HepG2 (cell line): ENCODE measurements at regions not wholly inside any gene's neighbourhood (a gene's known extent, or its start where the extent isn't known, plus 50 kb on each side); places are given as distances from the start of the nearest gene placed in this dataset.

Experiments used
- ARID3A ChIP-seq: IDR thresholded peaks from 2 replicates; pipeline ENCODE4 v1.6.1; 2012; ENCODE audit warnings: low read depth, low read length, improper control_type of control experiment
- BRF2 ChIP-seq: sonication (generic); formaldehyde crosslinking; IDR thresholded peaks from 2 replicates; pipeline ENCODE4 v1.8.1; 2022; ENCODE audit warnings: mild to moderate bottlenecking, missing genetic modification reagents
- CEBPG ChIP-seq: IDR thresholded peaks from 2 replicates; pipeline ENCODE4 v1.6.1; 2016
- DDIT3 ChIP-seq: sonication (generic); formaldehyde crosslinking; IDR thresholded peaks from 2 replicates; pipeline ENCODE4 v1.4.0; 2020; ENCODE audit warnings: mild to moderate bottlenecking, missing genetic modification reagents
- GATAD1 ChIP-seq: IDR thresholded peaks from 2 replicates; pipeline ENCODE4 v1.6.1; 2016; ENCODE audit warnings: missing genetic modification reagents, missing compliant biosample characterization
- IKZF1 ChIP-seq: fragments of 450-650 bp; IDR thresholded peaks from 2 replicates; pipeline ENCODE4 v1.7.1; 2016
- JUN ChIP-seq: sonication (generic); formaldehyde crosslinking; IDR thresholded peaks from 2 replicates; pipeline ENCODE4 v1.4.0; 2020; ENCODE audit warnings: mild to moderate bottlenecking, missing genetic modification reagents
- KLF16 ChIP-seq, 2 experiments: sonication (generic) in 1 of 2; formaldehyde crosslinking in 1 of 2; IDR thresholded peaks; 2 replicates each; pipeline versions ENCODE4 v1.6.1 to v1.8.0; 2016 to 2023; ENCODE audit warnings: missing genetic modification reagents in 2 of 2, missing compliant biosample characterization in 1 of 2
- MEF2D ChIP-seq: sonication (generic); formaldehyde crosslinking; IDR thresholded peaks from 2 replicates; pipeline ENCODE4 v1.5.1; 2020; ENCODE audit warnings: mild to moderate bottlenecking, missing genetic modification reagents
- MIER2 ChIP-seq: IDR thresholded peaks from 2 replicates; pipeline ENCODE4 v1.6.1; 2016; ENCODE audit warnings: missing biosample characterization, missing genetic modification reagents
- MLXIP ChIP-seq: sonication (generic); formaldehyde crosslinking; IDR thresholded peaks from 2 replicates; pipeline ENCODE4 v1.9.0; 2021; ENCODE audit warnings: missing genetic modification reagents, borderline replicate concordance
- NCOR1 ChIP-seq: fragments of 200-600 bp; sonication (generic); IDR thresholded peaks from 2 replicates; pipeline ENCODE4 v1.7.0; 2017; ENCODE audit warnings: antibody characterized with exemption, low read length, borderline replicate concordance
- PHF5A ChIP-seq: IDR thresholded peaks from one replicate; pipeline ENCODE4 v1.6.1; 2018; ENCODE audit warnings: low read depth, missing genetic modification reagents; ENCODE audit not compliant: unreplicated experiment
- PTBP1 ChIP-seq: fragments of 200-400 bp; formaldehyde crosslinking; IDR thresholded peaks from 2 replicates; pipeline ENCODE4 v1.6.1; 2018; ENCODE audit warnings: low read length, low read depth; ENCODE audit not compliant: poor library complexity, severe bottlenecking
- RORA ChIP-seq: sonication (generic); formaldehyde crosslinking; IDR thresholded peaks from 2 replicates; pipeline ENCODE4 v1.5.0; 2020; ENCODE audit warnings: mild to moderate bottlenecking, missing genetic modification reagents, moderate library complexity
- SMAD9 ChIP-seq: sonication (generic); formaldehyde crosslinking; IDR thresholded peaks from 2 replicates; pipeline ENCODE4 v1.5.1; 2020; ENCODE audit warnings: mild to moderate bottlenecking, missing genetic modification reagents
- SNRNP70 ChIP-seq: fragments of 200-400 bp; formaldehyde crosslinking; IDR thresholded peaks from 2 replicates; pipeline ENCODE4 v1.6.1; 2017; ENCODE audit warnings: mild to moderate bottlenecking, low read depth, low read length, moderate library complexity
- TCF7 ChIP-seq: sonication (generic); IDR thresholded peaks from 2 replicates; pipeline ENCODE4 v1.6.1; 2016; ENCODE audit warnings: antibody characterized with exemption, low read depth
- ZBTB21 ChIP-seq: sonication (generic); formaldehyde crosslinking; IDR thresholded peaks from 2 replicates; pipeline ENCODE4 v1.4.0; 2020; ENCODE audit warnings: missing genetic modification reagents
- ZKSCAN1 ChIP-seq: fragments of 150-350 bp; IDR thresholded peaks from 2 replicates; pipeline ENCODE4 v1.6.1; 2014; ENCODE audit warnings: low read length
- ZNF232 ChIP-seq: sonication (generic); formaldehyde crosslinking; IDR thresholded peaks from 2 replicates; pipeline ENCODE4 v1.4.0; 2020; ENCODE audit warnings: missing genetic modification reagents, borderline replicate concordance
- ZNF550 ChIP-seq: sonication (generic); formaldehyde crosslinking; IDR thresholded peaks from 2 replicates; pipeline ENCODE4 v1.4.0; 2020; ENCODE audit warnings: mild to moderate bottlenecking, missing genetic modification reagents, borderline replicate concordance
- ZNF614 ChIP-seq: IDR thresholded peaks from 2 replicates; pipeline ENCODE4 v1.6.1; 2018; ENCODE audit warnings: missing biosample characterization, missing genetic modification reagents, inconsistent platforms, borderline replicate concordance
- ZNF749 ChIP-seq: sonication (generic); formaldehyde crosslinking; IDR thresholded peaks from 2 replicates; pipeline ENCODE4 v1.8.0; 2022; ENCODE audit warnings: mild to moderate bottlenecking, missing genetic modification reagents, moderate library complexity, borderline replicate concordance
- ZNF770 ChIP-seq: sonication (generic); formaldehyde crosslinking; IDR thresholded peaks from 2 replicates; pipeline ENCODE4 v1.5.0; 2020; ENCODE audit warnings: mild to moderate bottlenecking, missing genetic modification reagents

- TF ChIP-seq BRF2 (no peak), RORA (no peak), KLF16 (CRISPR knock-in tag; IDR thresholded peaks at IDR 0.05) (0 out of 4 replicates have a peak, but pooled peaks of 1 of the 2 experiments have one; percentile 24), IKZF1 (no peak), MEF2D (CRISPR knock-in tag) (no peak), ZNF749 (CRISPR knock-in tag) (no peak), SNRNP70 (no peak), MIER2 (CRISPR knock-in tag) (peak; percentile 41; the same call in 1 of the 2 replicates), ZNF232 (CRISPR knock-in tag) (no peak), ZNF614 (CRISPR knock-in tag) (0 out of 2 replicates have a peak, but pooled peaks have one; percentile 29), SMAD9 (CRISPR knock-in tag) (no peak), TCF7 (peak; percentile 81), MLXIP (CRISPR knock-in tag) (no peak), PHF5A (CRISPR knock-in tag) (no peak), CEBPG (CRISPR knock-in tag) (peak; percentile 65), PTBP1 (no peak), GATAD1 (CRISPR knock-in tag) (0 out of 2 replicates have a peak, but pooled peaks have one; percentile 20), JUN (CRISPR knock-in tag) (no peak), ZKSCAN1 (no peak), ARID3A (peak; percentile 95), NCOR1 (peak; percentile 65; the same call in 1 of the 2 replicates), ZNF550 (CRISPR knock-in tag) (no peak), ZBTB21 (no peak), DDIT3 (CRISPR knock-in tag) (no peak), ZNF770 (no peak)
Measured at GRCh38 chr18:39241534-39241933, 1675.9 kb upstream of the CELF4 start (continued).
